ENCODE measurements at regions not wholly inside any gene's neighbourhood (a gene's known extent, or its start where the extent isn't known, plus 50 kb on each side); places are given as distances from the start of the nearest gene placed in this dataset.

DNA sequence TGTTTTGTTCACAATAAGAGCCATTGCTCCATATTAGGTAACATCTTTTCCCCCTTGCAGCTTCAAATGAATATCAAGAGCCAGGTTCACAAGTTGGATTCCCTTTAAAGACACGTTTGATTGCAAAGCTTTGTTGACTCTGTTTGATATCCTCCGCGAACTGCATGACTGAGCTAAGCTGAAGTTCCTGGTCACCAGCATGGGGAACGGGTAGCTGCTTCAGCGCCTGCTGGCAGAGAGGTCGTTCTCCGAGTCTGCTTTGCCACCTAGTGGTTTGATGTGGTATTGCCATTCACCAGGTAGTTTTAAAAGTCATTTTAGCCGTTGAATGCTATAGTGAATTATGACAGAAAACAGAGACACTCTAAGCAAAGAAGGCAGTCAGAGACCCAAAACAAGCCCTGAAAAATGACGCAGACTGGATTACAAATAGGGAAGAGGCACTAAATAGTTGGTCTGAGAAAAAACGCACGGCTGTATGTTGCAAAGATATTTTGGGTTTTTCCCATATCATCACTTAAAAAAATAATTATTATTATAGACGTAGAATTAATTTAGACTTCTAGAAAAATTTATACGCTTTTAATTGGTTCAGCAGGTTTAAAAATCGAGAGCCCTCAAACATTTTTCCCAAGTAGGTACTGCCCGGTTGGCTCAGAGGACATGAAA, 193.5 kb upstream of the FMN2 start:
- TF ChIP-seq, protein P1, sequence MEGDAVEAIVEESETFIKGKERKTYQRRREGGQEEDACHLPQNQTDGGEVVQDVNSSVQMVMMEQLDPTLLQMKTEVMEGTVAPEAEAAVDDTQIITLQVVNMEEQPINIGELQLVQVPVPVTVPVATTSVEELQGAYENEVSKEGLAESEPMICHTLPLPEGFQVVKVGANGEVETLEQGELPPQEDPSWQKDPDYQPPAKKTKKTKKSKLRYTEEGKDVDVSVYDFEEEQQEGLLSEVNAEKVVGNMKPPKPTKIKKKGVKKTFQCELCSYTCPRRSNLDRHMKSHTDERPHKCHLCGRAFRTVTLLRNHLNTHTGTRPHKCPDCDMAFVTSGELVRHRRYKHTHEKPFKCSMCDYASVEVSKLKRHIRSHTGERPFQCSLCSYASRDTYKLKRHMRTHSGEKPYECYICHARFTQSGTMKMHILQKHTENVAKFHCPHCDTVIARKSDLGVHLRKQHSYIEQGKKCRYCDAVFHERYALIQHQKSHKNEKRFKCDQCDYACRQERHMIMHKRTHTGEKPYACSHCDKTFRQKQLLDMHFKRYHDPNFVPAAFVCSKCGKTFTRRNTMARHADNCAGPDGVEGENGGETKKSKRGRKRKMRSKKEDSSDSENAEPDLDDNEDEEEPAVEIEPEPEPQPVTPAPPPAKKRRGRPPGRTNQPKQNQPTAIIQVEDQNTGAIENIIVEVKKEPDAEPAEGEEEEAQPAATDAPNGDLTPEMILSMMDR (IDR thresholded peaks at IDR 0.05; ENCODE audit: control extremely low read depth, extremely low read depth, low read depth, missing control alignments) = peak; percentile 90
- DNase-seq (ENCODE audit: extremely low spot score) = peak; percentile 68
- ChIA-PET CTCF (interaction anchor here (0.7 to 3.6 kb wide), 16 partner anchors 10 to 1993 kb away, joined by 3 to 20 read pairs (median 3); no protein-coding TSS in a partner anchor), POLR2A (no interaction called here)

DNA sequence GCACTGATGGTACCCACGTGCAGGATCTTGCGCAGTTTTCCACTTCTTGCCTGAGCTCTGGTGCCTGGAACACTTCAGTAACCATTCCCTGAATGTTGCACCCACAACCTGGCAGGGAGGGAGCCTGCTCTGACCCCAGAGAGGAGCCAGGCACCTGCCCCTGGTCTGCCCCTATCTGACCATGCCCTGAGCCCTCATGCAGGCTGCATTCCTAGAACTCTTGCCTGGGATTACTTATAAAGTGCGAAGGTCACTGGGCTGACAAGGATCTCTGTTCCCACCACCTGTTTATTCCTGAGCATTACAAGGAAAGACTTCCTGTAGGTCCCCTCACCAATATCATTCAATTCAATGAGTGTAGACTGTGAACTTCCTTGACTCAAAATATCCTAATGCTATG, 191.9 kb upstream of the FMN2 start:
- DNase-seq (ENCODE audit: extremely low spot score) = no peak
- CTCF ChIA-PET = no interaction called here
- TF ChIP-seq, protein P1 (IDR thresholded peaks at IDR 0.05; ENCODE audit: control extremely low read depth, extremely low read depth, low read depth, missing control alignments) = no peak
- POLR2A ChIA-PET = no interaction called here

DNA sequence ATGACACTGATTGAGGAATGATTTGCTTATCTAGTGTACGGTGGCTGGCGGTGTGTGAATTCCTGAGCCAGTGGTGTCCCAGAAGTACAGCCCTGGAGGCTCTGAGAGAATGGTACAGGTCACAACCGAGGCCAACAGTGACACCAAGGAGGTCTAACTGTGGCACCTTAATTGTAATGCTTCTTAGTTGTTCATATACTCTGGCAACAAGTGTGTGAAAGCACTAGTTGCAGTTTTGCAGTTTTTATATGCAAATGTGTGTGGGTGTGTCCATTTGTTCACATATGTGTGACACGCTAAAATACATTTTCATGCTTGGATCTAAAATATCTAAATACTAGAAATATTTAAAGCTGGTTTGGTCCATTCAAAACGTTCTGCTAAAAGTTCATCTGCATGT, 185.3 kb upstream of the FMN2 start:
- ChIA-PET CTCF (interaction anchor here (3.5 kb wide), 1 partner anchor 9 kb away, joined by 18 read pairs; no protein-coding TSS in a partner anchor), POLR2A (no interaction called here)
- DNase-seq (ENCODE audit: extremely low spot score) = no peak
- TF ChIP-seq, protein P1 (IDR thresholded peaks at IDR 0.05; ENCODE audit: control extremely low read depth, extremely low read depth, low read depth, missing control alignments) = no peak

DNA sequence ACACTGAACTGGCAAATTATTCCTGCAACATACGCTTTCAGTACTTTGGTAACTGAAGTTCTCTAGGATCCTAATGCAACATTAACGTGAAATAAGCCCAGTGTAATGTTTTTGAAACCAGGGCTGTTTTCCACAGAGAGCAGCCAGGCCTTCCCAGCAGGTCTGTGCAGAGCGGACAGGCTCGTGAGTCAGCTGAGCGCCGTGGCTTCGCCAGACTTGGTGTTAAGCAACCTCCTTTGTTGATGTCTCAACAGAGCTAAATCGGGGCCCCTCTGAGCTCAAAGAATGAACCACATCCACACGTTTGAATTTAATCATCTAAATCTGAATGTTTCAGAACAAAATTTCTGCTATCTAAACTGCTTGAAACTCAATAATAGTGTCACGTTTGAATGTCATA, 181.8 kb upstream of the FMN2 start:
- no peak for DNase-seq (ENCODE audit: extremely low spot score)
- TF ChIP-seq, protein P1 (IDR thresholded peaks at IDR 0.05; ENCODE audit: control extremely low read depth, extremely low read depth, low read depth, missing control alignments) = no peak
- ChIA-PET CTCF (interaction anchor here (1.5 kb wide), 1 partner anchor 10 kb away, joined by 3 read pairs; no protein-coding TSS in a partner anchor), POLR2A (no interaction called here)

DNA sequence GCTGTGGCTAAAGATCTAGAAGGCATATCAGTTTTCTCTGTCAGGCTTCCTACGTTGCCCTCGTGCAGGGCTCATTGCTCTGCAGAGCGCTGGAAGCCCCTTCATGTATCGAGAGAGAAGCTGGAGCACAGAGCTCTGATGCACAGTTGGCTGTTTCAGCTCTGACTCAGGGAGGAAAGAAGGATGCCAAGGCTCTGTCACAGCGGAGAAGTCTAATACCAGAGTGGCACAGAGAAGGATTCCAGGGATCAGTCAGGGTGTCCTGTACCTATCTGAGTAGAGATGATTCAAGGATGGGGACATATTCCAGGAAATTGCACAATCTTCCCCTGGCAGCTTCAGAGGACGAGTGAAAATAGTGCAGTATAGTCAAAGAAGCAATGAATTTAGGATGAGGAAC, 179.2 kb upstream of the FMN2 start:
- no peak for DNase-seq (ENCODE audit: extremely low spot score)
- TF ChIP-seq, protein P1 (IDR thresholded peaks at IDR 0.05; ENCODE audit: control extremely low read depth, extremely low read depth, low read depth, missing control alignments) = no peak
- ChIA-PET POLR2A (no interaction called here), CTCF (no interaction called here)

DNA sequence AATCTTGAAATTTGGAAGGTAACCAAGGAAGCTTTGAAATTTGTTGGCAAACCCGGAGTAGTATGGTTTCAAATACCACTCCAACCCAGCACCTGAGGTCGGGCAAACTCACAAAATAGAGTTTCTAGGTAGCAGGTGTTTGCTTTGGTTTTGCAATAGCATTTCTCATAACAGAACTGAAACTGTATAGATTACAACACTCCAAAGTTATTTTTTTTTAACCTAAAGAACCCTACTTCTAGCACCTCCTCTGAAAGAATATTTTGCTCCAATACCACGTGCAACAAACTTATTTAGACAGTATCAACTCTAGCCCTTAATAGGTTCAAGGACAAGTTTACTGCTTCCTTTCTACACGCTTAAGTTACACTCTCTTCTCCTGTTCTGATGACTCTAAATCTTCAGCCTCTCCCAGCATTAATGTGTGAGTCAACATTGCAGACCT, 178.5 kb upstream of the FMN2 start:
- POLR2A ChIA-PET = no interaction called here

More for the DNA sequence above, 178.5 kb upstream of the FMN2 start:
- TF ChIP-seq, protein P1 (IDR thresholded peaks at IDR 0.05; ENCODE audit: control extremely low read depth, extremely low read depth, low read depth, missing control alignments) = no peak
- CTCF ChIA-PET = no interaction called here
- DNase-seq (ENCODE audit: extremely low spot score) = no peak

Data from GM10248 (cell line).